Mesendoderm (in vitro differentiated cells): ENCODE measurements at regions not wholly inside any gene's neighbourhood (a gene's known extent, or its start where the extent isn't known, plus 50 kb on each side); places are given as distances from the start of the nearest gene placed in this dataset.

ENCODE experiments used
- DNase-seq: peaks from one replicate; pipeline ENCODE4 v3.0.0; 2013
- H2AK5ac ChIP-seq: 2 replicates; pipeline ENCODE4 v1.6.1; 2013; ENCODE audit warnings: low read length, inconsistent platforms
- H2BK120ac ChIP-seq: 2 replicates; pipeline ENCODE4 v1.6.1; 2013; ENCODE audit warnings: low read depth, mild to moderate bottlenecking, low read length, moderate library complexity, mixed read lengths
- H2BK15ac ChIP-seq: replicated peaks from 2 replicates; pipeline ENCODE4 v1.6.1; 2013; ENCODE audit warnings: low read depth, mild to moderate bottlenecking, moderate library complexity
- H2BK5ac ChIP-seq: 2 replicates; pipeline ENCODE4 v1.6.1; 2013; ENCODE audit warnings: low read length, inconsistent platforms
- H3K18ac ChIP-seq: 2 replicates; pipeline ENCODE4 v1.6.1; 2013; ENCODE audit warnings: mild to moderate bottlenecking, low read length, mixed read lengths
- H3K23ac ChIP-seq: one replicate; pipeline ENCODE4 v1.6.1; 2013; ENCODE audit warnings: low read length
- H3K27ac ChIP-seq: 2 replicates; pipeline ENCODE4 v1.5.1; 2013; ENCODE audit warnings: low read depth, mild to moderate bottlenecking, inconsistent platforms, low read length, moderate library complexity
- H3K27me3 ChIP-seq: 2 replicates; pipeline ENCODE4 v1.6.1; 2013; ENCODE audit warnings: low read length, control low read depth, mild to moderate bottlenecking, inconsistent platforms; ENCODE audit not compliant: insufficient read depth, poor library complexity
- H3K36me3 ChIP-seq: 2 replicates; pipeline ENCODE4 v1.6.1; 2013; ENCODE audit warnings: low read length, inconsistent platforms; ENCODE audit not compliant: control insufficient read depth, insufficient read depth
- H3K4ac ChIP-seq: one replicate; pipeline ENCODE4 v1.6.1; 2013; ENCODE audit warnings: low read depth, mild to moderate bottlenecking, low read length, moderate library complexity
- H3K4me1 ChIP-seq: 2 replicates; pipeline ENCODE4 v1.6.1; 2013; ENCODE audit warnings: low read depth, low read length, inconsistent platforms; ENCODE audit not compliant: control insufficient read depth
- H3K4me2 ChIP-seq: 2 replicates; pipeline ENCODE4 v1.6.1; 2013; ENCODE audit warnings: low read length
- H3K4me3 ChIP-seq: 2 replicates; pipeline ENCODE4 v1.5.1; 2013; ENCODE audit warnings: mild to moderate bottlenecking, low read length
- H3K56ac ChIP-seq: one replicate; pipeline ENCODE4 v1.6.1; 2013; ENCODE audit warnings: low read length
- H3K79me1 ChIP-seq: 2 replicates; pipeline ENCODE4 v1.6.1; 2013; ENCODE audit warnings: low read length, inconsistent platforms
- H3K79me2 ChIP-seq: 2 replicates; pipeline ENCODE4 v1.6.1; 2013; ENCODE audit warnings: mild to moderate bottlenecking, low read length; ENCODE audit not compliant: control insufficient read depth, insufficient read depth
- H3K9ac ChIP-seq: 2 replicates; pipeline ENCODE4 v1.6.1; 2013; ENCODE audit warnings: low read length, inconsistent platforms
- H4K5ac ChIP-seq: one replicate; pipeline ENCODE4 v1.6.1; 2013; ENCODE audit warnings: low read length
- H4K8ac ChIP-seq: one replicate; pipeline ENCODE4 v1.6.1; 2013; ENCODE audit warnings: low read depth, mild to moderate bottlenecking, control low read depth, low read length, moderate library complexity
- WGBS: extraction: QIAGEN DNeasy Blood & Tissue Kit; methylation state at CpG from one replicate; pipeline ENCODE4 v1.1.7; 2013; ENCODE audit warnings: low lambda C conversion rate, missing lambda C conversion rate; ENCODE audit not compliant: insufficient coverage; ENCODE audit errors: extremely low coverage; 5-methylcytosine and 5-hydroxymethylcytosine counted together

GRCh38 chr4:41455206-41455605, 82.8 kb upstream of the LIMCH1 start:
- peak; percentile 55 for DNase-seq
- H3K27me3 ChIP-seq, result no peaks in the 10 kb centered on the region
- H4K5ac ChIP-seq, result no peak overlapping the region
- H3K79me1 ChIP-seq, result no peaks in the 10 kb centered on the region
- no peak overlapping the region for H3K23ac ChIP-seq
- H3K4me3 ChIP-seq, result no peak overlapping the region
- H3K18ac ChIP-seq, result no peak overlapping the region
- H3K56ac ChIP-seq, result no peak overlapping the region
- H4K8ac ChIP-seq, result no peak overlapping the region
- H2BK15ac ChIP-seq, result no peak overlapping the region
- no peak overlapping the region for H3K27ac ChIP-seq
- no peak overlapping the region for H3K4me2 ChIP-seq
- H3K4me1 ChIP-seq, result peaks cover 2% of the 10 kb centered on the region
- H3K4ac ChIP-seq, result no peak overlapping the region
- no peak overlapping the region for H2AK5ac ChIP-seq
- no peaks in the 10 kb centered on the region for H3K36me3 ChIP-seq
- H3K9ac ChIP-seq, result no peak overlapping the region
- no peak overlapping the region for H2BK120ac ChIP-seq
- WGBS, result no CpG with 5 or more reads among the region's 3 CpGs
- H2BK5ac ChIP-seq, result no peak overlapping the region
- no peaks in the 10 kb centered on the region for H3K79me2 ChIP-seq

- H3K23ac ChIP-seq, result no peak overlapping the region
- no peak overlapping the region for H2BK5ac ChIP-seq
- H2BK120ac ChIP-seq, result no peak overlapping the region
- H3K79me2 ChIP-seq, result no peaks in the 10 kb centered on the region
- H2AK5ac ChIP-seq, result no peak overlapping the region
- WGBS, result no CpG with 5 or more reads among the region's 4 CpGs
- no peak for DNase-seq
- H2BK15ac ChIP-seq, result no peak overlapping the region
- H3K4me1 ChIP-seq, result peaks cover 2% of the 10 kb centered on the region
- H4K8ac ChIP-seq, result no peak overlapping the region
- H3K36me3 ChIP-seq, result no peaks in the 10 kb centered on the region
- no peak overlapping the region for H3K4me3 ChIP-seq
- H3K79me1 ChIP-seq, result no peaks in the 10 kb centered on the region
- no peaks in the 10 kb centered on the region for H3K27me3 ChIP-seq
- no peak overlapping the region for H3K27ac ChIP-seq
- H3K9ac ChIP-seq, result no peak overlapping the region
- no peak overlapping the region for H3K4ac ChIP-seq
- H3K56ac ChIP-seq, result no peak overlapping the region
- no peak overlapping the region for H3K18ac ChIP-seq
- H3K4me2 ChIP-seq, result no peak overlapping the region
- H4K5ac ChIP-seq, result no peak overlapping the region
Measured at GRCh38 chr4:41456559-41457101, 81.3 kb upstream of the LIMCH1 start.

- Histone ChIP-seq H2BK120ac (no peak overlapping the region), H3K4ac (no peak overlapping the region), H2BK5ac (no peak overlapping the region), H3K23ac (no peak overlapping the region), H4K5ac (no peak overlapping the region), H2BK15ac (no peak overlapping the region), H3K79me1 (no peaks in the 10 kb centered on the region), H3K9ac (no peak overlapping the region), H3K27me3 (no peaks in the 10 kb centered on the region), H3K18ac (no peak overlapping the region), H3K36me3 (no peaks in the 10 kb centered on the region), H4K8ac (no peak overlapping the region), H3K4me3 (no peak overlapping the region), H3K4me2 (no peak overlapping the region), H3K56ac (no peak overlapping the region), H3K79me2 (no peaks in the 10 kb centered on the region), H2AK5ac (no peak overlapping the region), H3K4me1 (peaks cover 2% of the 10 kb centered on the region), H3K27ac (no peak overlapping the region)
- no CpG with 5 or more reads among the region's 2 CpGs for WGBS
- DNase-seq, result no peak
Measured at GRCh38 chr4:41458689-41459088, 79.3 kb upstream of the LIMCH1 start.

- no peak for DNase-seq
- Histone ChIP-seq H2BK15ac (no peak overlapping the region), H2AK5ac (no peak overlapping the region), H2BK5ac (no peak overlapping the region), H3K79me1 (no peaks in the 10 kb centered on the region), H3K18ac (no peak overlapping the region), H3K9ac (no peak overlapping the region), H3K4me1 (no peaks in the 10 kb centered on the region), H3K56ac (no peak overlapping the region), H2BK120ac (no peak overlapping the region), H3K36me3 (no peaks in the 10 kb centered on the region), H3K23ac (no peak overlapping the region), H3K4me2 (no peak overlapping the region), H3K27me3 (no peaks in the 10 kb centered on the region), H3K4ac (no peak overlapping the region), H3K27ac (no peak overlapping the region), H3K79me2 (no peaks in the 10 kb centered on the region), H3K4me3 (no peak overlapping the region), H4K8ac (no peak overlapping the region), H4K5ac (no peak overlapping the region)
- WGBS, result no CpG with 5 or more reads among the region's 5 CpGs
Measured at GRCh38 chr4:41460641-41461040, 77.3 kb upstream of the LIMCH1 start.

- no CpG with 5 or more reads among the region's 3 CpGs for WGBS
- H3K56ac ChIP-seq, result no peak overlapping the region
Measured at GRCh38 chr4:41461780-41462307, 76.1 kb upstream of the LIMCH1 start.

GRCh38 chr4:41465146-41465761, 72.7 kb upstream of the LIMCH1 start:
- no peaks in the 10 kb centered on the region for H3K4me1 ChIP-seq
- H4K8ac ChIP-seq, result no peak overlapping the region
- H2BK15ac ChIP-seq, result no peak overlapping the region
- no peak overlapping the region for H2AK5ac ChIP-seq
- H3K18ac ChIP-seq, result no peak overlapping the region
- WGBS, result no CpG with 5 or more reads among the region's 5 CpGs
- no peak overlapping the region for H3K27ac ChIP-seq
- no peak overlapping the region for H2BK120ac ChIP-seq
- DNase-seq, result no peak
- H3K4ac ChIP-seq, result no peak overlapping the region
- H3K23ac ChIP-seq, result no peak overlapping the region
- no peaks in the 10 kb centered on the region for H3K36me3 ChIP-seq
- no peaks in the 10 kb centered on the region for H3K27me3 ChIP-seq
- H3K9ac ChIP-seq, result no peak overlapping the region
- no peak overlapping the region for H3K4me3 ChIP-seq
- no peak overlapping the region for H4K5ac ChIP-seq
- no peak overlapping the region for H2BK5ac ChIP-seq
- H3K4me2 ChIP-seq, result no peak overlapping the region
- no peaks in the 10 kb centered on the region for H3K79me2 ChIP-seq
- H3K56ac ChIP-seq, result no peak overlapping the region
- H3K79me1 ChIP-seq, result no peaks in the 10 kb centered on the region

More at GRCh38 chr4:41461780-41462307, 76.1 kb upstream of the LIMCH1 start:
- no peak overlapping the region for H2BK5ac ChIP-seq
- H4K8ac ChIP-seq, result no peak overlapping the region
- H3K23ac ChIP-seq, result no peak overlapping the region
- H2AK5ac ChIP-seq, result no peak overlapping the region
- DNase-seq, result no peak
- H2BK15ac ChIP-seq, result no peak overlapping the region
- H3K4ac ChIP-seq, result no peak overlapping the region
- H3K27me3 ChIP-seq, result no peaks in the 10 kb centered on the region
- H3K79me2 ChIP-seq, result no peaks in the 10 kb centered on the region
- H3K4me1 ChIP-seq, result no peaks in the 10 kb centered on the region
- no peak overlapping the region for H2BK120ac ChIP-seq
- no peak overlapping the region for H3K4me2 ChIP-seq
- no peak overlapping the region for H3K18ac ChIP-seq
- no peak overlapping the region for H3K4me3 ChIP-seq
- H3K79me1 ChIP-seq, result no peaks in the 10 kb centered on the region
- H3K36me3 ChIP-seq, result no peaks in the 10 kb centered on the region
- no peak overlapping the region for H4K5ac ChIP-seq
- H3K9ac ChIP-seq, result no peak overlapping the region
- no peak overlapping the region for H3K27ac ChIP-seq
